ENCODE measurements at regions not wholly inside any gene's neighbourhood (a gene's known extent, or its start where the extent isn't known, plus 50 kb on each side); places are given as distances from the start of the nearest gene placed in this dataset.
"Not testable (repeated sequence)": the region's sequence is repeated elsewhere in the genome, so short reads cannot be mapped to it uniquely, and the experiment has no call there.

- TF ChIP-seq CTCF (IDR thresholded peaks at IDR 0.05 in 4 of 5, conservative IDR thresholded peaks at IDR 0.05 in 1 of 5); POLR2A (IDR thresholded peaks at IDR 0.05): not testable (repeated sequence)
Measured at GRCh38 chr1:223936592-223936991, 90.8 kb upstream of the TP53BP2 start.

Measured in gastrocnemius medialis (tissue), 4 donors.